NCI-H82 treated with DMSO at 0.1 percent for 48 hours (cell line): ENCODE measurements at regions not wholly inside any gene's neighbourhood (a gene's known extent, or its start where the extent isn't known, plus 50 kb on each side); places are given as distances from the start of the nearest gene placed in this dataset.
"Not testable (repeated sequence)": the region's sequence is repeated elsewhere in the genome, so short reads cannot be mapped to it uniquely, and the experiment has no call there.

ENCODE experiments used
- DNase-seq: peaks from one replicate; lab custom pipeline; 2025; ENCODE audit not compliant: unreplicated experiment; lab: John Stamatoyannopoulos, UW

DNA sequence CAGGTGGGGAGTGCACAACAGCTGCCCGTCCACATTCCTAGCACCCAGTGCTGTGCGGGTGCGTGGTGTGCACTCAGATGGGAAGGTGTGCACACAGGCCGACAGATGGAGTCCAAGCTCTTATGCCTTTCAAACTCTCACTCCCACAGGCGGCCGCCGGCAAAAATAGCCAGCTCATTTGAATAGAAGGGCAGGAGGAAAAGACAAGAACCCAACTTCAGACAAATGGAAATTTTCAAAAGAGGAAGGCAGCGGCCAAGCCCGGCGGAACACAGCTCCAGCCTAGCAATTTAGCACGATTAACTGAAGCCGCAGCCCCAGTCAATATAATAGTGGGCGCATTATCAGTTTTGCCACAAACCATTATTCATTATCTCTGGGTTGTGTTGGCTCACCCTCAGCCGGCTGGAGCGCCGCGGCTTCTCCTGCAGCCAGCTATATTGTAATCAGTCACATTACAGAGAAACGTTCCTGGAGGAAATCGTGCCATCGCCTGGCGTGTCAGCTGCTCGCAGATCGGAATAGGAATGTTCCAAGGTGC lies 103.9 kb upstream of the SEC14L1 start:
- no peak for DNase-seq

DNA sequence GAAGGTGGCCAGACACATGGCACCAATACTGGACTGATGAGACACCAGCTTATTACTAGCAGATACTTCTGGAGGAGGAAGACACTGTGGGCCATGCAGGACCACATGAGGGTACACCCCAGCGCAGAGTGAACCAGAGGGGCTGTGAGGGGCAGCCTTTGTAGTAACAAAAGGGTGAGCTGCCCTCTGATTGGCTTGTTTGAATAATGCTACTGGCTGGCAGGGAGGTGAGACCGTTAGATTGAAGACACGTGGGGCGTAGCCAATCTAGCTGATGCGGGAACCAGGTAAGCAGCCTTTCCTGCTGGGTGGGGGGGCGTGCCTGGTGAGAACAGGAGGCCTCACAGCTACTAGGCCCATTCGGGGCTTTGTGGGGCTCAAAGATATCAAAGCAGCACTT lies 102.8 kb upstream of the SEC14L1 start:
- no peak for DNase-seq

DNA sequence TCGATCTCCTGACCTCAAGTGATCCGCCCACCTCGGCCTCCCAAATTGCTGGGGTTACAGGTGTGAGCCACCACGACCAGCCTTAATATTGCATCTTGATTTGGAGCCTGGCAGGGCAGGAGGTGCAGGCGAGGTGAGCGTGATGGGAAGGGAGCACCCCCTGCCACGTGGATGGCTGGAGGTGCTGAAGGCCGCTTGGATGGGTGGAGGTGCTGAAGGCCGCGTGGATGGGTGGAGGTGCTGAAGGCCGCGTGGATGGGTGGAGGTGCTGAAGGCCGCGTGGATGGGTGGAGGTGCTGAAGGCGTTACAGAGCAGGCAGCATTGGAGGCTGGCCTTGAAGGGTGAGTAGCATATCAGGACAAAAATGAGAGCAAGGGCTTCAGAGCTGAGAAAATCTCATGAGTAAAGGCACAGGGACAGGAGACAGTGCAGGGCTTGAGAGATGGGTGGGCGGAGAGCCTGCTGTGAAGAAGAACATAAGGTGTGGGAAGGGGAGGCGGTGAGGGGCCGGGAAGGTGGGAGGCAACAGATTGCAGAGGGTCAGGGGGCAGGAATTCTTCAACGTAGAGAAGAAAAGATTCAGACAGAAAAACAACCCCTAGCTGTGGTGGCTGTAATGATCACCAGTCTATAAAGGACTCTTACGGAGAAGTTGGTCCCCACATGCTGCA lies 101.7 kb upstream of the SEC14L1 start:
- no peak for DNase-seq

DNA sequence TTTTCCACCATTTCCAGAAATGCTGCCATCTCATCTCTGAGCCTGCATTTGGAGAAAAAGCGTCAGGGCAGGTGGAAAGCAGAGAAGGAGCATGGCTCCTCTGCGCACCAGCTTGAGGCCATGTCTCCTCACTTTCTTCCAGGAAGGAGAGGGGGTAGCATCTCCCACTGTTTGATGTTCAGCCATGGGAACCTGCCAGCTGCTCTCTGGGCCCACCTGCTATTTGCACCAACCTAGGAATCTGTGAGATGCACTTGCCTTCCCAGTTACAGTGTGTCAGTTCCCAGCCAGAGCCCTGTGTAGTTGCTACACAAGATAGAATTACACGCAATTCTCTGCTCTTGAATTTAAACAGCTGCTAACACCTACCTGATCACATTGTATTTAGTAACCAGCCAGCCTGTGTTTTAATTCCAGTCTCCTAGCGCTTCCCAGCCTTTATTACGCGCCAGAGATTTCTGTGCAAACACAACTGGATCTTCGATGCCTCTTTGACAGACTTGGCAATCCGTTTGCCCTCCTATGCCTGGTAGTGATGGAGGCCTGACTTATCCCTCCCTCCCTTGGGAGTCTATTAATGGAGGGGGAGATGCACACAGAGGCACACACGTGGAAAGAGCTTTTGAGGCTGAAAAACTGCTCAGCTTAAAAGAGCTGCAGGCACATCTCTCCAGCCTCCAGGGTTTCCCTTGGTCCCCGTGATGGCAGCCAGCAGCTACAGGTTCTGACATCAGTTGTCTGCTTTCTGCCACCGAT lies 98.1 kb upstream of the SEC14L1 start:
- DNase-seq = no peak

DNA sequence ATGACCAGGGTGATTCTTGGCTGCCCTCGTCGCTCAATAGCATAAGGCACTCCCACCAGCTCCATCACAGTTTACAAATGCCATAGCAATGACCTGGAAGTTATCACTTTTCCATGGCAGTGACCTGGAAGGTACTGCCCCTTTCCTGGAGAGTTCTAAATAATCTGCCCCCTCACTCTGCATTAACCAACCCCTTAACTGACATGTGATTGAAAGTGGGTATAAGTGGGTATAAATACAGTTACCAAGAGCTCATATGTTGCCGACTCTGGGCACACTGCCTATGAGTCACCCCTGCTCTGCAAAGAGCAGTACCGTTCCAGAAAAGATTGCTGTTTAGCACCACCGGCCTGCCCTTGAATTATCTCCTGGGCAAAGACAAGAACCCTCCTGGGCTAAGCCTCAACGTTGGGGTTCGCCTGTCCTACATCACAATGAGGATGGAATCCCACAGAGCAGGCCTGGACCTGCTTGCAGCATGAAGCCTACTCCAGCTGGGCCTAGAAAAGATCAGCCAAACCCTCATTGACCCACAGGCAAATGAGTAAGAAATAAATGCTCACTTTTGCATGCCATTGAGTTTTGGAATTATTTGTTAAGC lies 95.2 kb upstream of the SEC14L1 start:
- no peak for DNase-seq

DNA sequence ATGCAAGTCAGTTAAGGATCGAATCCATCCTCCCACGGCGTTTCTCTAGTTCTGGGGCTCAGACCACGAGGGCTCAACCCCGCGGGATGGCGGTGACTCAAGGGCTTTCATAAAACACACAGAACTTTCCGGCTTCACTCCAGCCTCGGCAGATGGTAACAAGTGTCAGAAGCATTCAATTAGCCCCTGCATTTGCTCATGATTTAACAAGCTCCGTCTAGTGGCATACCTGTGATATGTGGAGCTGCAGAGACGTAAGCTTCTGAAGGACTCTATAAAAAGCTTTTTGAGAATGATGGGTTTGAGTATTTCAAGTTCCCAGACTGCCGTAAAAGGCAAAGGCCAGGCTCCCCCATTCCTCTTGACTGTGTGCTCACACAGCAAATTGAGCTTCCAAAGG lies 91.3 kb upstream of the SEC14L1 start:
- DNase-seq = peak; percentile 63

DNA sequence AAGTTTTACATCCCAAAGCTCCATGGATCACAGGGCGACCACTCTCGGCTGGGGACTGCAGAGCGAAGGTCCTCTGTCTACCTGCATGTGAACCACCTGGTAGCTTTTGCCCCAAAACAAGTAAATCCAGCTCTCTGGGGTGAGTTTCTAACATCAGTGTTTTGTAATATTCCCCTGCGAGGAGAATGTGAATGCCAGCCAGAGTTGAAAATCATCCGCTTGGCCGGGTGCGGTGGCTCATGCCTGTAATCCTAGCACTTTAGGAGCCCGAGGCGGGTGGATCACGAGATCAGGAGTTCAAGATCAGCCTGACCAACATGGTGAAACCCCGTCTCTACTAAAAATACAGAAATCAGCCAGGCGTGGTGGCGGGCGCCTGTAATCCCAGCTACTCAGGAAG lies 89.9 kb upstream of the SEC14L1 start:
- not testable (repeated sequence) for DNase-seq

DNA sequence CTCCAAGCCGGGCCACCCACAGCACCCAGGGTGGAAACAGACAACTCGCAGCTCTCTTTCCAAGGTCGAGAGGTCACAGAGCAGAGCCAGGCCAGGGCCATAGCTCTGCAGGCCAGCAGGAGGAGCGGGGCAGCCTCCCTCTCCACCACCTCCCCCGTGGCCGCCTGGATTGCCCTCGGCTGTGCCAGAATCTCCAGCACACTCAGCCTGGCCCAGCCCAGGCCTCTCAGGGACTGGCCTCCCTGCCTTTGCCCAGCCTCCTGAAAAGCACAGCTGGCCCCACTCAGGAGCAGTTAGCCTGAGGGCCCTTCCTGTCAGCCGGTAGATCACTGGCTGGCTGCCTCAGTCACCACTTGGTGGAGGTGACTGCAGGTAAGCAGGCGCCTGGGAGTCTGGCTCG lies 85.8 kb upstream of the SEC14L1 start:
- DNase-seq = no peak

DNA sequence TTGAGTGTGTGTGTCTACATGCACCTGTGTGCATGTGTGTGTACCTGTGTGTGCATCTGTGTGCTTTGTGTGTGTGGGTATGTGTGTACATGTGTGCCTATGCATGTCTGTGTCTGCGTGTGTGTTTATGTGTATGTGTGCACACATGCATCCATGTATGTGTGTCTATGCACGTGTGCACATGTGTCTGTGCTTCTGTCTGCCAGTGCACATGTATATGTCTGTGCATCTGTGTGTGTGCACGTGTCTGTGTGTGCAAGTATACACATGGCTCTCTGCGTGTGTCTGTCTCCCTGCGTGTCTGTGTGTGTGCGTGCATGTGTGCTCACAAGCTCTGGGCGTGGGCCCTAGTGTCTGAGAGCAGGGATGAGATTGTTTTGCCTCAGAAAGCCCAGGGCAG lies 85.3 kb upstream of the SEC14L1 start:
- DNase-seq = no peak

DNA sequence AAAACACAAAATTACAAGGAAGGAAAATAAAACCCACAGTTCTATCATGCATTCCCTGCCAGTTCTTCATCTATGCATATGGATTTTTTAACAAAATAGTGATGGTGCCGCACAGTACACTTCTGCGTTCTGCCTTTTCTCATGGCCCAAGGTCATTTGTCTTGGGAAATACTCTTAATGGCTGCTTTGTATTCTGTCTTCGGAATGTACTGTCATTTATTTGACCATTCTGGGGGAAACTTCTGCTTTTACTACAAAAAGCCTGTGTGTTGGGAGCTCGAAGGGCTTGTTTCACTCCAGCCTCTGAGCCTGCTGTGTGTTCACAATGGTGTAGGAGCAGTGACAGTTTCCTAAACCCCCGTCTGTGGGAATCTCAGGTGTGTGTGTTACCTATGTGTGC lies 82.8 kb upstream of the SEC14L1 start:
- no peak for DNase-seq

DNA sequence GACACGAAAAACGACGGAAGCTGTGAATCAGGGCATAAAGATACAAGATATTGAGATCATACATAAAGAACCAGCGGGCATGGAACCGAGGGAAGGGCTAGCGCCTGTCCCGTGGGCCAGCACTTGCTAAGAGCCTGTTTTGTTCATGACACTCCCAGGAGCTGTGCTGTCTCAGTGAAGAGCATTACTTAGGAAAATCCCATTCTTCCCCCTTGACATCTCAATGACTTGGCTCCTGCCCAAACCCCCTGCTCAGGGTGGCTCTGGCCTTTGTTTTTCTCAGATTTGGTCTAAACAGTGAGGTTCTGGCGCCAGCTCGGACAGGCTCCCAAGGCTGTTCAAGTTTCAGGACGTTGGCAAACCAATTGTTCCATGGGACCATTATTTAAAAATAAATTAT lies 79.1 kb upstream of the SEC14L1 start:
- no peak for DNase-seq

DNA sequence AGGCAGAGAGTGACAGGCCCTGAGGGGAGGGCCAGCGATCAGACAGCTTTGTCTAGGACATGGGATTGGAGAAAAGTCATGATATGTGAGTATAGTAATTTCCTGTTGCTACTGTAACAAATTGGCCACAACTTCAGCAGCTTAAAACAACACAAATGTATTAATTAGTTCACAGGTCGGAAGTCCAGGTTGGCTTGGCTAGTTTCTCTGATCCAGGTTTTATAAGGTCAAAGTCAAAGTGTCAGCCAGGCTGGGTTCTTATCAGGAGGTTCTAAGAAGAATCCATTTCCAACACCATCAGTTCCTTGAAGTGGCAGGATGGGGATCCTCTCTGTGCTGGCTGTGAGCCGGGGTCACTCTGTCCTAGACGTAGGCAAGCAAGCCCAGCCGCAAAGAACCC lies 76.2 kb upstream of the SEC14L1 start:
- no peak for DNase-seq

DNA sequence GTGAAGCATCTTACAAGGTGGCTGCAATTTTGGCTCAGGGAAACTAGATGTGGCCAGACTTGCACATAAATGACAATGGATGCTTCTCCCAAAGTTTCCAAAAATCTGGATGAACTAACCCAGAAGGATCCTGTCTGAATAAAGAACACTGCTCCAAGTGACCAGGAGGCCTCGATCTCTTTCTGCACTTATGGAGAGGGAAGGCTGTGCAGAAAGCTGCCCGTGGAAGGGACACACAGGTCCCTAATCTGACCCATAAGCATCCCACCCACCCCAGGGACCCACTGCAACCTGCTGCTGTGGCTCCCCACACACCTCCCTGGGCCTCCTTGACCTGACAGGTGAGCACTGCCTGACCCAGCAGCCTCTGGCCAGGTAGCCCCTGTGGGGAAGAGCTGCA lies 74.6 kb upstream of the SEC14L1 start:
- DNase-seq = no peak

DNA sequence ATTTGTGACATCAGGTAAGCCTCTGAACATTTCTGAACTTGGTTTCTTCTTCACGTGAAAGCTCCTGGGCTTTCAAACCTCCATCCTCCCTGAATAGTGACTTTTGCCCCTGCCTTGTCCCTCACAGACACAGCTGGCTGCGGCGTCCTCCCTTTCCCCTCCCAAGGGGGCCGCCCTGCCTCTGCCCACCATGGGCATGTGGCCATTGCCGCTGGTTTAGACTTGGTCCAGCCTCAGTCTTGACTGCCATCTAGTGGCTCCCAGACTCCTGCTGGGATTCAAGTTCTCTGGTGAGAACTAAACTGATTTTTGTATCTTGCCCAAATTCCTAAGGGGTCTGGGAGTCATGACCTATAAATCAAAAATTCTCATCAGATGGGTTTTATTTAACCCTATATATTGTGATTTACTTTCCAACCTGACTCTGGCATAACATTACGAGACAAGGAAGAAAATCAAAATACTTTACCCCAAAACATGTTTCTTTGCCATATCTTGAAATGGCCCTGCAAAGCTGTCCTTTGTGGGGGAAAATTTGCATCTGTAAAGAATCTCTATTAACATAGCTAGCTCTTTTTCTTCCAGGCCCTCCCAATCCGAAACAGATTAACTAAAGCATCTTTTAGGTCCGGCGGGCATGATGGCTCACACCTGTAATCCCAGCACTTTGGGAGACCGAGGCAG lies 73.9 kb upstream of the SEC14L1 start:
- not testable (repeated sequence) for DNase-seq

DNA sequence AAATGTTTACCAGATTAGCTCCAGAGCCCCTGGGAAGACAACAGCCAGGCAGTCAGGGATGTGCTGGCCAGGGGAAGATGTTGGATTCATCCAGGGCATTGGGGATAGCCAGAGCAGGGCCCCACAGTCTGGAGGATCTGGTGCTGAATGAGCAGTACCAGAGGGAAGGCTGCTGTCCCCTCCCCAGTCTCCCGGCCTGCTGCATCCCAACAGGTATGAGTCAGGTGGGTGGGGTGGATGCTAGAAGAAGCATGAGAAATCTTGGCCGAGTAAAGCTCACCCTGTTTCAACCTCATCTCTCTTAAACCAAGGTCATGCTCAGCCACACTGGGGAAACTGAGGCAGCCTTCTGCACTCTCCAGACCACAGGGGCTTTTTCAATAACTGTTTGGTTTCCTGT lies 71.9 kb upstream of the SEC14L1 start:
- no peak for DNase-seq

DNA sequence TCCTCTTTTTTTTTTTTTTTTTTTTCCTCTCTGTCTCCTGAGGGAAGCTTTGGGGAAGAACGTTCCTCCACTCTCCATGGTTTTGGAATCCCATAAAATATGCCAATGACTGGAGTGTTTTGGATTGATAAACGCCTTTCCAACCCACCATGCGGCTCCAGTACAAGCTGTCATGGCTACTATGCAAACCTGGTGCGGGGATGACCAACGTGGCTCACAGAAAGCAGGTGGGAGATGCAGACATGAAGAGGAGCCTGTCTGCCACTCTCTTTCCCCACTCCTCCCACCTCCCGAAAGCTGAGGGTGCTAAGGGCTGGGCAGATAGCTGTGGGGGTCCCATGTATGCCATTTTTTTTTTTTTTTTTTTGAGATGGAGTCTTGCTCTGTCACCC lies 69.9 kb upstream of the SEC14L1 start:
- DNase-seq = no peak

DNA sequence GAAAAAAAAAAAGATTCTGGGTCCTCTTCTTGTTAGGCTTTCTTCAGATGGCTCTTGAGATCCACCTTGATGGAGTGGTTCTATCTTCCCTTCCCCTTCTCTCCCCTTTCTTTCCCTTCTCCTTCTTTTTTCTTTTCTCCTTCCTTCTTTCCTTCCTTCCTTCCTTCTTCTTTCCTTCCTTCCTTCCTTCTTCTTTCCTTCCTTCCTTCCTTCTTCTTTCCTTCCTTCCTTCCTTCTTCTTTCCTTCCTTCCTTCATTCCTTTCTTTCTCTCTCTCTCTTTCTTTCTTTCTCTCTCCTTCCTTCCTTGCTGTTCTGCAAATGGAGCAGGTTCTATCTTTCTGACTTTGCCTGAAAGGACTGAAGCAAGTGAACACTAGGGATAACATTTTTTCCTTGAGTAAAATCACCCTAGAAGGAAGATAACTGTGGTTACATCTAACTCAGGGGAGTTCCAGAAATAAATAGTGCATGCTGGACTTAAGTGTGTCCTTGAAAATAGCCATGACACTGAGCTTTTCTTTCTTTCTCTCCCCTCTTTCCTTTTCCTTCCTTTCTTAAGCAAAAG lies 68.8 kb upstream of the SEC14L1 start:
- no peak for DNase-seq

DNA sequence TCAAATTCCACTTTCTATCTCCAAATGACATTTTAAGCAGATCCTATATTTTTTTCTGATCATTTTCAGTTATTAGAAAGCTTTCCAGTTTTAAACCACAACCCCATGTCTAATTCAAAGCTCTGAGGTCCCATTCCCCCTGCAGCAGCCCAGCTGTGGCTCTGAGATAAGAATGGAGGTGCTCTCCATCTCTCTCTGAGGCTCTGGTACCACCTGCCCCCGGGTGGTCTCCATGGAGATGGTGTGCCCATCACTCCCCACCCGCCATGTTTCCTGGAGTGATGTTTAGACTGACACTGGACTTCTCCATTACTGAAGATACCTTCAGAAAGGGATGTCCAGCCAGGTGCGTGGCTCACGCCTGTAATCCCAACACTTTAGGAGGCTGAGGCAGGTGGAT lies 68.1 kb upstream of the SEC14L1 start:
- no peak for DNase-seq

DNA sequence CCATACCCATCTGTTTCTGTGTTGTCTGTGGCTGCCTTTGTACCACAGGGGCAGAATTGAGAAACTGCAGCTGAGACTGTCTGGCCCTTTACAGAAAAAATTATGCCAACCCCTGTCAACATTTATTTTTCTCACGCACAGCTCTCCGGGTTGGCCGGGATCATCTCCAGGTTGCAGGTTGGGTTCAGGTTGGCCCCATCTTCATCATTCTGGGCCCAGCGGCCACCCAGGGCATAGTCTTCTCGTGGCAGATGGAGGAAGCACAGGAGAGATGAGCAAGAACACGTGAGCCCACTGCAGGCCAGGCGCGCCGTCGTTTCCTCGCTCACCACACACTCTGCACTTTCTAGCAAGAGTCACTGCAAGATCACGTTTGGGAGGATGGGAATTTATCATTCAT lies 66.1 kb upstream of the SEC14L1 start:
- no peak for DNase-seq

DNA sequence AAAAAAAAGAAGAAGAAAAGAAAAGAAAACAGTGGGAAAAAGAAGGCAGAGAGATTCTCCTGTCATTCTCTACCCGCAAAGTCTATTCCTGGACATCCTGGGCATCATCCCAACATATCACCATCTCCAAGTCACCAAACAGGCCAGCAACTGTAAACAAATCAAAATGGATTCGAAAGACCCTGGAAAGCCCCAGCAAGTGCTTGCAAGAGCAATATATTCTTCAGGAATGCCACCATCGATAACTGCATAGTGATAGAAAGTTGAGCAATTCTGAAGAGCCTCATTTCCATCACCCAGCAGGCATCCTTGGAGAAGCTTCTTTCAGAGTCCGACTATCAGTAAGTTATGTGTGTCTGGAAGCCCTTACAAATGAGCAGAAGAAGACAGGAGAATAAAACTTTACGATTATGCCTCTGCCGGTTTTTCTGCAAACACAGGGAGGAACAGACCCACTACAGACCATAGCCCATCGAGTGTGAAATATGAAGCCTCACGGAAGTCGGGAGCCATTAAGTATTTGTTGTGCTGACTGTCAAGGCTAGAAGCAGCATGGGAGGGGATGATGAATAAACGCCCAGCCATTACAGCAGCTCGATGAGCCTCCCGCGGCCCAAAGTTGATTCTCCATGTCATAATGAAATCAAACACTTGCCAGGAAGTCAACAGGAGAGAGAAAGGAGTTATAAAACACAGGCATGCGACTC lies 64.5 kb upstream of the SEC14L1 start:
- DNase-seq = no peak

DNA sequence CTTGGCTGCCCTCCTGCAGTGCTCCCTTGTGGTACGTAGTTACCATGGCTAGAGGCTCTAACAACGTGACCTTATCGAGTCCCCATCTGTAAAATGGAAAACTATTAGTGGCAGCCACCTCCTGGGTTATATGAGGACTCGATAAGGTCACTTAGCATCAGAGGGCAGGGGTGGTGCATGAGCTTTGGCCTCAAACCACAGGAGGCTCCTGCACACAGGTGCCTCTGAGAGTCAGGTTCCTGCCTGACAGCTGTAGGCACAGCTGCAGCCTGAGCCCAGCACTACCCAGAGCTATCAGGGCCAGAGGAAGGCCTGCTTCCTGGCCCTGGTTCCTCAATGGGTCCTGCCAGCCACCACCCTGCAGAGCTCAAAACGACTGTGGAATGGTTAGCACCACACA lies 57.2 kb upstream of the SEC14L1 start:
- no peak for DNase-seq
